A549 (cell line): ENCODE measurements at regions not wholly inside any gene's neighbourhood (a gene's known extent, or its start where the extent isn't known, plus 50 kb on each side); places are given as distances from the start of the nearest gene placed in this dataset.
A peak's percentile ranks its signal among the peaks of the same experiment; 100 is the strongest.
"Not testable (repeated sequence)": the region's sequence is repeated elsewhere in the genome, so short reads cannot be mapped to it uniquely, and the experiment has no call there.

Experiments
- ATAC-seq, 2 experiments: fragments of 200-7000 bp in 1 of 2; fragments of >200 bp in 1 of 2; cut with Nextera tagmentation in 1 of 2; cut with Tn5 transposase in 1 of 2; 3 replicates each; pipeline versions ENCODE4 v1.8.0 to v1.9.1; 2018 to 2020; ENCODE audit warnings: mild to moderate bottlenecking in 1 of 2, moderate library complexity in 1 of 2
- CTCF ChIA-PET: fragments of 300-600 bp; sonication (Branson Sonifier 250); formaldehyde crosslinking; extraction: SDS; loops from one replicate; lab custom pipeline; 2021; ENCODE audit warnings: antibody characterized with exemption, inconsistent platforms; lab: Yijun Ruan, JAX
- POLR2A ChIA-PET: fragments of 350-600 bp; formaldehyde crosslinking; extraction: SDS; loops from one replicate; lab custom pipeline; 2021; ENCODE audit warnings: antibody characterized with exemption, inconsistent platforms; lab: Yijun Ruan, JAX
- DNase-seq, 2 experiments: peaks; one replicate each; pipeline versions ENCODE4 v3.0.0 to v3.0.0-alpha.2; 2011 to 2016; ENCODE audit warnings: low read depth in 1 of 2, low spot score in 1 of 2
- FAIRE-seq: peaks from 2 replicates; lab custom pipeline; 2011; peaks lifted over from hg19 to GRCh38; lab: Jason Lieb, UNC
- H3K27ac ChIP-seq, 2 experiments: fragments of >200 bp; sonication (Bioruptor Twin); formaldehyde crosslinking; 3 replicates each; pipeline ENCODE4 v1.5.1; 2016 to 2017
- H3K4me1 ChIP-seq: fragments of >200 bp; sonication (Bioruptor Twin); formaldehyde crosslinking; 3 replicates; pipeline ENCODE4 v1.6.1; 2016
- H3K4me2 ChIP-seq: fragments of >200 bp; sonication (Bioruptor Twin); formaldehyde crosslinking; 3 replicates; pipeline ENCODE4 v1.6.1; 2016
- H3K4me3 ChIP-seq: fragments of >200 bp; sonication (Bioruptor Twin); formaldehyde crosslinking; 3 replicates; pipeline ENCODE4 v1.5.1; 2016
- H3K9me3 ChIP-seq: fragments of >200 bp; sonication (Bioruptor Twin); formaldehyde crosslinking; 3 replicates; pipeline ENCODE4 v1.6.1; 2016
- BHLHE40 ChIP-seq: IDR thresholded peaks from 2 replicates; pipeline ENCODE4 v1.6.1; 2012; ENCODE audit warnings: low read depth, low read length, inconsistent platforms
- CBX2 ChIP-seq: fragments of 200-600 bp; sonication (generic); IDR thresholded peaks from 2 replicates; pipeline ENCODE4 v1.6.1; 2016; ENCODE audit warnings: low read depth, mild to moderate bottlenecking, borderline replicate concordance
- CEBPB ChIP-seq, 2 experiments: fragments of >200 bp in 1 of 2; sonication (Bioruptor Twin) in 1 of 2; formaldehyde crosslinking in 1 of 2; IDR thresholded peaks; 2 replicates each; pipeline ENCODE4 v1.6.1; 2012 to 2016
- EHF ChIP-seq: fragments of 250-450 bp; sonication (Bioruptor Pico); IDR thresholded peaks from 2 replicates; pipeline ENCODE4 v1.5.0; 2020; ENCODE audit warnings: mild to moderate bottlenecking
- ELK1 ChIP-seq: fragments of 150-350 bp; IDR thresholded peaks from 2 replicates; pipeline ENCODE4 v1.6.1; 2014; ENCODE audit warnings: low read depth, mild to moderate bottlenecking, low read length
- FOSL2 ChIP-seq, 2 experiments: fragments of 450-650 bp in 1 of 2; fragments of >200 bp in 1 of 2; sonication (Bioruptor Twin) in 1 of 2; formaldehyde crosslinking; IDR thresholded peaks; 2 replicates each; pipeline versions ENCODE4 v1.5.0 to v1.6.1; 2016 to 2020; ENCODE audit warnings: mild to moderate bottlenecking in 1 of 2, moderate library complexity in 1 of 2
- FOXS1 ChIP-seq: fragments of 250-450 bp; sonication (Bioruptor Pico); IDR thresholded peaks from 2 replicates; pipeline ENCODE4 v1.5.0; 2020; ENCODE audit warnings: mild to moderate bottlenecking, moderate library complexity
- HEYL ChIP-seq: fragments of 250-450 bp; sonication (Bioruptor Pico); IDR thresholded peaks from 2 replicates; pipeline ENCODE4 v1.8.0; 2021; ENCODE audit warnings: mild to moderate bottlenecking, moderate library complexity
- KDM5A ChIP-seq: fragments of 200-600 bp; sonication (generic); IDR thresholded peaks from 2 replicates; pipeline ENCODE4 v1.6.1; 2016; ENCODE audit warnings: antibody characterized with exemption, mild to moderate bottlenecking
- MAX ChIP-seq: IDR thresholded peaks from 2 replicates; pipeline ENCODE4 v1.6.1; 2012
- MYC ChIP-seq: IDR thresholded peaks from 2 replicates; pipeline ENCODE4 v1.6.1; 2012; ENCODE audit warnings: mild to moderate bottlenecking, inconsistent platforms, low read length, improper control_type of control experiment, borderline replicate concordance
- NPAS2 ChIP-seq: fragments of 250-450 bp; sonication (Bioruptor Pico); IDR thresholded peaks from 2 replicates; pipeline ENCODE4 v1.8.0; 2022; ENCODE audit warnings: mild to moderate bottlenecking, moderate library complexity, borderline replicate concordance
- POLR2A ChIP-seq: IDR thresholded peaks from 2 replicates; pipeline ENCODE4 v1.6.1; 2012; ENCODE audit warnings: mild to moderate bottlenecking, low read length
- RCOR1 ChIP-seq: fragments of 150-350 bp; IDR thresholded peaks from 2 replicates; pipeline ENCODE4 v1.6.1; 2014; ENCODE audit warnings: antibody characterized with exemption, low read length, low read depth
- RFX5 ChIP-seq: fragments of 450-650 bp; IDR thresholded peaks from 2 replicates; pipeline ENCODE4 v1.7.1; 2014; ENCODE audit warnings: antibody characterized with exemption, mild to moderate bottlenecking, moderate library complexity
- SREBF2 ChIP-seq: fragments of 450-650 bp; IDR thresholded peaks from 2 replicates; pipeline ENCODE4 v1.6.1; 2014; ENCODE audit warnings: mild to moderate bottlenecking, moderate library complexity
- TFCP2L1 ChIP-seq: fragments of 250-450 bp; sonication (Bioruptor Pico); IDR thresholded peaks from 2 replicates; pipeline ENCODE4 v1.5.0; 2021; ENCODE audit warnings: mild to moderate bottlenecking
- ZNF302 ChIP-seq: fragments of 250-450 bp; sonication (Bioruptor Pico); IDR thresholded peaks from 2 replicates; pipeline ENCODE4 v1.9.0; 2021; ENCODE audit warnings: inconsistent platforms, mild to moderate bottlenecking, moderate library complexity
- ZSCAN20 ChIP-seq: fragments of 250-450 bp; sonication (Bioruptor Pico); IDR thresholded peaks from 2 replicates; pipeline ENCODE4 v1.8.0; 2022; ENCODE audit warnings: mild to moderate bottlenecking, moderate library complexity
- WGBS: methylation state at CpG from one replicate; pipeline ENCODE4 v1.1.6; 2017; ENCODE audit errors: missing lambda C conversion rate; 5-methylcytosine and 5-hydroxymethylcytosine counted together
- TF ChIP-seq, protein P1 (sequence below): fragments of >200 bp; sonication (Bioruptor Twin); formaldehyde crosslinking; IDR thresholded peaks from 3 replicates; pipeline ENCODE4 v1.5.1; 2016
- TF ChIP-seq, protein P2 (sequence below): fragments of 450-650 bp; IDR thresholded peaks from 2 replicates; pipeline ENCODE4 v1.6.1; 2014; ENCODE audit warnings: antibody characterized with exemption

GRCh38 chr5:1594357-1595106 lies 70.8 kb upstream of the LPCAT1 start:
- TF ChIP-seq FOSL2 (IDR thresholded peaks at IDR 0.05) = no peak
- TF ChIP-seq FOSL2 (CRISPR knock-in tag; IDR thresholded peaks at IDR 0.05) = no peak
- peak; percentile 54 for TF ChIP-seq POLR2A
- 0 out of 2 replicates have a peak, but pooled peaks have one; percentile 33 for TF ChIP-seq MAX
- TF ChIP-seq, protein P1, sequence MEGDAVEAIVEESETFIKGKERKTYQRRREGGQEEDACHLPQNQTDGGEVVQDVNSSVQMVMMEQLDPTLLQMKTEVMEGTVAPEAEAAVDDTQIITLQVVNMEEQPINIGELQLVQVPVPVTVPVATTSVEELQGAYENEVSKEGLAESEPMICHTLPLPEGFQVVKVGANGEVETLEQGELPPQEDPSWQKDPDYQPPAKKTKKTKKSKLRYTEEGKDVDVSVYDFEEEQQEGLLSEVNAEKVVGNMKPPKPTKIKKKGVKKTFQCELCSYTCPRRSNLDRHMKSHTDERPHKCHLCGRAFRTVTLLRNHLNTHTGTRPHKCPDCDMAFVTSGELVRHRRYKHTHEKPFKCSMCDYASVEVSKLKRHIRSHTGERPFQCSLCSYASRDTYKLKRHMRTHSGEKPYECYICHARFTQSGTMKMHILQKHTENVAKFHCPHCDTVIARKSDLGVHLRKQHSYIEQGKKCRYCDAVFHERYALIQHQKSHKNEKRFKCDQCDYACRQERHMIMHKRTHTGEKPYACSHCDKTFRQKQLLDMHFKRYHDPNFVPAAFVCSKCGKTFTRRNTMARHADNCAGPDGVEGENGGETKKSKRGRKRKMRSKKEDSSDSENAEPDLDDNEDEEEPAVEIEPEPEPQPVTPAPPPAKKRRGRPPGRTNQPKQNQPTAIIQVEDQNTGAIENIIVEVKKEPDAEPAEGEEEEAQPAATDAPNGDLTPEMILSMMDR = peak; percentile 24
- no peak for TF ChIP-seq CEBPB (IDR thresholded peaks at IDR 0.05)
- TF ChIP-seq, all 56 proteins: peak for 3
- Histone ChIP-seq H3K4me3 (peak overlapping the region; percentile 56), H3K4me1 (peaks cover 10% of the 10 kb centered on the region; the same call in 2 of the 3 replicates), H3K4me2 (peak overlapping the region; percentile 62), H3K9me3 (no peaks in the 10 kb centered on the region), H3K27ac (peak overlapping the region; percentile 82 to 87)
- 68% methylated on average over 51 of the region's 78 CpGs for WGBS
- CTCF ChIA-PET = interaction anchor here (0.6 to 1.5 kb wide), 13 partner anchors 10 to 259 kb away, joined by 3 to 6 read pairs (median 3); no protein-coding TSS in a partner anchor
- peak; percentile 41 to 79 for DNase-seq
- POLR2A ChIA-PET = no interaction called here
- ATAC-seq = peak; percentile 92
- no peak for FAIRE-seq

DNA sequence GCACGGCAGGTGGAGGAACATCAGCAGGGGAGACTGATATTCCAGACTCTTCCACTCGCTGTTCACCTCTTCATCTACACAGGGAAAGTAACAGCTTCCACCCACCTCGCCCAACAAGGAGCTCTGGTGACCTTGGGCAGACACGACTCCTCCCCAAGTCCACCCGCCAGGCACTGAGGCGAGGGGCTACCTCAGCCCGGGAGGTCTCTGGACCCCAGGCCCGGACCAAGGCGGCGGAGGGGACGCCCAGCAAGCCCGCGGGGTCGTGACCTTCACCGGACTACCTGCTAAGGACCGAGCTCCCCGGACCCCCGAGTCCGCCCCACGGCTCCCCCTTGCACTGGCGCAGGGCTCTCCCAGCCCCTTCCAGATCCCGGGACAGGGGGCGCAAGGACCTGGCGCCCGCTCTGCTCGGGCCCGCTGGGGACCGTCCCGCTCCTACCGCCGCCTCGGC lies 70.2 kb upstream of the LPCAT1 start:
- TF ChIP-seq, protein P1 = no peak
- TF ChIP-seq ZNF302 (CRISPR knock-in tag) = no peak
- no peak for TF ChIP-seq BHLHE40
- TF ChIP-seq EHF (CRISPR knock-in tag) = no peak
- TF ChIP-seq MYC = no peak
- TF ChIP-seq SREBF2 = no peak
- no peak for TF ChIP-seq KDM5A
- no peak for TF ChIP-seq ZSCAN20 (CRISPR knock-in tag)
- TF ChIP-seq, protein P2, sequence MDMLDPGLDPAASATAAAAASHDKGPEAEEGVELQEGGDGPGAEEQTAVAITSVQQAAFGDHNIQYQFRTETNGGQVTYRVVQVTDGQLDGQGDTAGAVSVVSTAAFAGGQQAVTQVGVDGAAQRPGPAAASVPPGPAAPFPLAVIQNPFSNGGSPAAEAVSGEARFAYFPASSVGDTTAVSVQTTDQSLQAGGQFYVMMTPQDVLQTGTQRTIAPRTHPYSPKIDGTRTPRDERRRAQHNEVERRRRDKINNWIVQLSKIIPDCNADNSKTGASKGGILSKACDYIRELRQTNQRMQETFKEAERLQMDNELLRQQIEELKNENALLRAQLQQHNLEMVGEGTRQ = no peak
- no peak for TF ChIP-seq ELK1
- TF ChIP-seq RCOR1 = no peak
- no peak for TF ChIP-seq TFCP2L1 (CRISPR knock-in tag)
- TF ChIP-seq RFX5 = no peak
- TF ChIP-seq HEYL = no peak
- no peak for TF ChIP-seq FOXS1 (CRISPR knock-in tag)
- no peak for TF ChIP-seq CBX2
- TF ChIP-seq NPAS2 (CRISPR knock-in tag) = no peak
- Histone ChIP-seq H3K4me3 (peak overlapping the region; percentile 56), H3K27ac (peak overlapping the region; percentile 82 to 87), H3K4me1 (peaks cover 8% of the 10 kb centered on the region; the same call in 2 of the 3 replicates), H3K9me3 (no peaks in the 10 kb centered on the region), H3K4me2 (peak overlapping the region; percentile 62)
- POLR2A ChIA-PET = no interaction called here
- CTCF ChIA-PET = interaction anchor here (0.6 to 1.5 kb wide), 10 partner anchors 10 to 259 kb away, joined by 3 to 6 read pairs (median 3); no protein-coding TSS in a partner anchor
- 85% methylated on average over 8 of the region's 32 CpGs for WGBS
- DNase-seq = peak; percentile 5
- no peak for FAIRE-seq
- peak in 1 of 2 experiments; percentile 11; a peak in 2 of 6 replicates for ATAC-seq

DNA sequence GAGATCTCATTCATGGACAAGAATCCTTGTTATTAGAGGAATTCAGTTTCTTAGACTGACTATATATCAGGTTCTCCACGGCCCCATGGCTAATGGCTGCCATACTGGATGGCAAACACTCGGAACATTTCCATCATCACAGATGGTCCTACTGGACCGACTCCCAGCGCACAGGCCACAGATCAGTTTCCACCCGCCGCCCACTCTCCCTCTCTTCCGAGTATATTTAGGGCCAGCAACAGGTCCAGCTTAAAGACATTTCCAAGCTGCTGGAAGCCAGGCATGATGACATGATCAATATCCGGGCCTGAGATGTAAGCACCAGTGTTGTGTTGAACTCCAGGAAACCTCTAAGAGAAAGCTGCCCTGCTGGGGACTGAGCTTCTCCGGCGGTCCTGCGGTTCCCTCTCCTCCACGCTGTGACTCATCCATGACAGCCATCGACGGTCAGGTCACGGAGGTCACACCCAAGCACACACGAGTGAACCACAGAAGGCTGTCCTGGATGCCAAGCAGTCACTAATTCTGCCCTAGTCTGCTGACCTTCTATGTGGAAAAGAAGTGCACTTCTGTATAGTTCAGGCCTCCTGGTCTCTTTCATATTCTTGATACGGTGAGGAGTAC lies 64.4 kb upstream of the LPCAT1 start:
- 87% methylated on average over 17 of the region's 17 CpGs for WGBS
- DNase-seq, FAIRE-seq, ATAC-seq, H3K4me3 ChIP-seq, H3K27ac ChIP-seq, POLR2A ChIA-PET, H3K9me3 ChIP-seq, H3K4me2 ChIP-seq, H3K4me1 ChIP-seq: not testable (repeated sequence)
- CTCF ChIA-PET = interaction anchor here (1.5 kb wide), 1 partner anchor 52 kb away, joined by 4 read pairs; no protein-coding TSS in a partner anchor

DNA sequence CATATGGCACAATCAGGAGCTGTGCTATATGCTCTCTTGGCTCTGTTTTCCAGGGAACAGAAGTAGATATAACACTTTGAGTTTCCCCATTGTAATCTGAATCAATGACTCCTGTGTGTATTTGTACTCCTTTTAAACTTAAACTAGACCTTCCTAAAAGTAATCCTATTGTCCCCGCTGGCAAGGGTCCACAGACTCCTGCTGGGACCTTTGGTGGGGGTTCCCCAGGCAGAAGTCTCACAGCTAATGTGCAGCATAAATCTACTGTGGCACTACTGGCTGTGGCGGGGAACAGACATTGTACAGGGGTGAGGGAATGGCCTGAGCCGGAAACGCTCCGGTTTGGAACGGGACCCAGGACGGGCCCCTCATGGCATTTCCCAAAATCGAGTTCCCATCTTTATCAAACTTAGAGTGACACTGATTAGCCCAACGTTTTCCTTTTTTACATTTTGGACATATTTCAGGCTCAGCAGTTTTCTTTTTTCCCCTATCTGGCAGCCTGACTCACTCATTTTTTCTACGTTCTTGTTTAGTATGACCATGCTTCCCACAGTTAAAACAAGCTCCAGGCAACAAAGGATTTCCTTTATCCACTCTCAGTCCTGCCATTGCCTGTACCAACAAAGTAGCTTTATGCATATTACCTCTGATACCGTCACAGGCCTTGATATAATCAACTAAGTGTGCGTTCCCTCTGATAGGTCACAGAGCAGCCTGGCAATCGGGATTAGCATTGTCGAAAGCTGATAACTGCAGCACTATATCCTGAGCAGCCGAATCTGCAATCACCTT lies 59.5 kb upstream of the LPCAT1 start:
- WGBS = 81% methylated on average over 15 of the region's 15 CpGs
- POLR2A ChIA-PET = not testable (repeated sequence)

More for the DNA sequence above, 59.5 kb upstream of the LPCAT1 start:
- H3K9me3 ChIP-seq, ATAC-seq, DNase-seq, H3K4me2 ChIP-seq, H3K4me1 ChIP-seq, H3K27ac ChIP-seq, FAIRE-seq, H3K4me3 ChIP-seq: not testable (repeated sequence)
- CTCF ChIA-PET = interaction anchor here (1.2 to 2.2 kb wide), 2 partner anchors 10 to 203 kb away, joined by 5 to 6 read pairs; no protein-coding TSS in a partner anchor
